22Rv1 (cell line): ENCODE measurements at regions not wholly inside any gene's neighbourhood (a gene's known extent, or its start where the extent isn't known, plus 50 kb on each side); places are given as distances from the start of the nearest gene placed in this dataset.

ENCODE experiments used
- CTCF ChIP-seq: fragments of 450-650 bp; IDR thresholded peaks from 2 replicates; pipeline ENCODE4 v1.5.1; 2017; ENCODE audit warnings: mild to moderate bottlenecking
- ZFX ChIP-seq: fragments of 450-650 bp; IDR thresholded peaks from 2 replicates; pipeline ENCODE4 v1.6.1; 2017; ENCODE audit warnings: antibody characterized with exemption, borderline replicate concordance

- no peak for TF ChIP-seq CTCF
- no peak for TF ChIP-seq ZFX
Measured at GRCh38 chr6:4632421-4632820, 143.8 kb upstream of the CDYL start.
